Epithelial cell of esophagus (primary cell): ENCODE measurements at regions not wholly inside any gene's neighbourhood (a gene's known extent, or its start where the extent isn't known, plus 50 kb on each side); places are given as distances from the start of the nearest gene placed in this dataset.
A peak's percentile ranks its signal among the peaks of the same experiment; 100 is the strongest.

Experiments used
- DNase-seq: peaks from one replicate; pipeline ENCODE4 v3.0.0; 2010; ENCODE audit warnings: low read depth
- H3K4me3 ChIP-seq: 2 replicates; pipeline ENCODE4 v1.5.1; 2011; ENCODE audit warnings: mild to moderate bottlenecking, low read length, control low read depth
- TF ChIP-seq, protein P1 (sequence below): IDR thresholded peaks from 2 replicates; pipeline ENCODE4 v1.5.1; 2011; ENCODE audit warnings: low read depth, mild to moderate bottlenecking, low read length, control low read depth, inconsistent platforms; ENCODE audit not compliant: insufficient read depth; ENCODE audit errors: missing control alignments

DNA sequence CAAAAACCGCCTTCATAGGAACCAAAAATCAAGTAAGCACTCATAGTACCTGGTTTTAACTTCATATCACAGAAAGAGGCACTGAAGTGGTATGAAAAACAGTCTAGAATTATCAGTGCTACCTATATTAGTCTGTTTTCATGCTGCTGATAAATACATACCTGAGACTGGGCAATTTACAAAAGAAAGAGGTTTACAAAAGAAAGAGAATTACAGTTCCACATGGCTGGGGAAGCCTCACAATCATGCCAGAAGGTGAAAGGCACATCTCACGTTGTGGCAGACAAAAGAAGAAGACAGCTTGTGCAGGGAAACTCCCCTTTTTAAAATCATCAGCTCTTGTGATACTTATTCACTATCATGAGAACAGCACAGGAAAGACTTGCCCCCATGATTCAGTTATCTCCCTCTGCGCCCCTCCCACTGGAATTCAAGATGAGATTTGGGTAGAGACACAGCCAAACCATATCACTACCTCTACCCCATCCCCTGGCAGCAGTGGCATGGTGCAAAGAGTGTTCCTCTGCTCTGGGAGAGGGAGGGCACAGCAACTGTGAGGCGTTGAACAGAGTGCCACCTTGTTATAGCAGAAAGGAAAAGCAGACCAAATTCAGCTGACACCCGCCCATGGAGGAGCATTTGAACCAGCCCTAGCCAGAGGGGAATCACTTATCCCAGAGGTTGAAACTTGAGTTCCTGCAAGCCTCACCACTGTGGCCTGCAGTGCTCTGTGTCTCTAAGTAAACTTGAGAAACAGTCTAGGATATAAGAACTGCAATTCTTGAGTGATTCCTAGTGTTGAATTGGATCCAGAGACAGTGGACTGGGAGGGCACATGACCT lies 61.9 kb upstream of the PTPRZ1 start:
- H3K4me3 ChIP-seq = no peak overlapping the region
- DNase-seq = no peak
- TF ChIP-seq, protein P1, sequence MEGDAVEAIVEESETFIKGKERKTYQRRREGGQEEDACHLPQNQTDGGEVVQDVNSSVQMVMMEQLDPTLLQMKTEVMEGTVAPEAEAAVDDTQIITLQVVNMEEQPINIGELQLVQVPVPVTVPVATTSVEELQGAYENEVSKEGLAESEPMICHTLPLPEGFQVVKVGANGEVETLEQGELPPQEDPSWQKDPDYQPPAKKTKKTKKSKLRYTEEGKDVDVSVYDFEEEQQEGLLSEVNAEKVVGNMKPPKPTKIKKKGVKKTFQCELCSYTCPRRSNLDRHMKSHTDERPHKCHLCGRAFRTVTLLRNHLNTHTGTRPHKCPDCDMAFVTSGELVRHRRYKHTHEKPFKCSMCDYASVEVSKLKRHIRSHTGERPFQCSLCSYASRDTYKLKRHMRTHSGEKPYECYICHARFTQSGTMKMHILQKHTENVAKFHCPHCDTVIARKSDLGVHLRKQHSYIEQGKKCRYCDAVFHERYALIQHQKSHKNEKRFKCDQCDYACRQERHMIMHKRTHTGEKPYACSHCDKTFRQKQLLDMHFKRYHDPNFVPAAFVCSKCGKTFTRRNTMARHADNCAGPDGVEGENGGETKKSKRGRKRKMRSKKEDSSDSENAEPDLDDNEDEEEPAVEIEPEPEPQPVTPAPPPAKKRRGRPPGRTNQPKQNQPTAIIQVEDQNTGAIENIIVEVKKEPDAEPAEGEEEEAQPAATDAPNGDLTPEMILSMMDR = no peak

DNA sequence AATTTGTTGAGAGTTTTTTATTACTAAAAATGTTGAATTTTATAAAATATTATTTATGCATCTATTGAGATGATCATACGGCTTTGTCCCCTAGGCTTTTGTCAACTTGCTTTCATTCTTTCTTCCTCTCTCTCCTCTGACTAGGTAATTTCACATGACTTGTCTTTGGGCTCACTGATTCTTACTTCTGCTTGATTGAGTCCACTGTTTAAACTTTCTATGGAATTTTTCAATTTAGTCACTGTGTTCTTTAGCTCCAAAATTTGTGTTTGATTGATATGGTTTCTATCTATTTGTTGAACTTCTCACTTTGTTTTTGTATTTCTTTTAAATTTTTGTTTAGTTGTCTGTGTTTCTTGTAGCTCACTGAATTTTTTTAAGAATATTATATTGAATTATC lies 65.9 kb upstream of the PTPRZ1 start:
- H3K4me3 ChIP-seq = no peak overlapping the region
- TF ChIP-seq, protein P1 = no peak
- DNase-seq = no peak

DNA sequence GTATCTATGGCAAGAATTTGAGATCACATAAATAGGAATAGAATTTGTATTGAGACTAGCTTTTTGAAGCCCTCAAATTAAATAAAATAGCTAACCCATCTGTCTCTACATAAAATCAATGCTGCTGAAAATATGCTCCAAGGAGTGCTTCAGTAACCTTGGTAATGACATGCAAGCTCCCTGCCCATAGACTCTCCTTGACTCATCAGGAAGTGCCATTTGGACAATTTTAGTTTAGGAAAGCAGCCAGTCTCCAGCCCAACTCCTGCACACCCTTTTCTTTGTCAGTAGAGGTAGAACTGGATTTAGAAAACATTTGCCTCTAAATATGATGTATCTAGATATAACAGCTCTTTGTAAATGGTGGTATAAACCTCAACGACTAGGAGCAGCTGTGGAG lies 69.9 kb upstream of the PTPRZ1 start:
- peak; percentile 54 for DNase-seq
- H3K4me3 ChIP-seq = no peak overlapping the region
- TF ChIP-seq, protein P1 = no peak

DNA sequence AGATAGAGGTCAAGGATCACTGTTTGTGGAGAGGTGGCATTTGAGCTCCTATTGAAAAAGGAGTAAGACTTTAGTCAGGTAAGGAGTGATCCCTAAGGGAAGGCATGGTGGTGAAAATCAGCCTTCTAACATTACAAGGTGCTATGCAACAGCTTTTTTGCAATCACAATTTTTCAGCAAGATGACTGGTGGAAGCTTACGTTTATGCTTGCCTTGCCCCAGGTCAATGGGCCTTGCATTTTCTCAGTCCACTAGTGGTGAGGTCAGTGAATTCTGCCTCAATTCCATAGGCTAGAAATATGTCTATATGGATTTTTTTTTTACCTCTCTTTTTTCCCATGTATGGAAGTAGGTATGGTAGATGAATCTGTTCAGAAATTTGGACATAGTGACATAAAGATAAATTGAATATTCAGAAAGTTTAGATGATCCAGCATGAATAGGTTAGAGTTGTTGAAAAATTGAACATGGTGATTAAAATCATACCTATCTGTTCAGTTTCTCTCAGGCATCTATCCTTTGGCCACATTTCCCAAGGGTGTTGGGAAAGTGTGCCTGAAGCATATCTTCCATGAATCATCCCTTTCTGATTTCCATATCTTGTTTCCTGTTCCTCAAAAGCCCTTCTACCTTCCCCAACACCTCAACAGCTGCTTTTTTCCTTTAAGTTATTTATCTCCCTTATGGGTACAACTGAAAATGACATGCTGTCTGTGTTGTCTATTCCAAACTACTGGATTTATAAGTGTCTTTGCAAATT lies 71.9 kb upstream of the PTPRZ1 start:
- TF ChIP-seq, protein P1 = no peak

DNA sequence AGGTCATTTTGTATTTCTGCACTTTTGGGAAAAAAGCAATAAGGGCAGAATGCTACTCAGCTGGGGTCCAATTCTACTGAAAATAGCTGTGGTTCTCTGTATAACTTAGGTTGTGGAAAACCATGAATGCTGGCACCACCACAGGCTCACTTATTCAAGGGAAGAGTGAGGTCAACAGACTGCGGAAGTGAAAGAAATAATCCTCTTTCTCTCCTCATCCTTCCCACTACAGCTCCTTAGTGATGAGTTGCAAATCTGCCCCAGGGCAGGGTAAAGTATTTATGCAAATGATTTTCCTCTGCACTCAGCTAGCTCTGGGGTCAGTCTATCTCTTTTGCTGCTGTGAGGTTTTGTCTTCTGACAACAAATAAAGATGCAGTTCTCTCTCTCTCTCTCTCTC lies 74.1 kb upstream of the PTPRZ1 start:
- H3K4me3 ChIP-seq = no peak overlapping the region
- TF ChIP-seq, protein P1 = no peak
- DNase-seq = peak; percentile 77

More for the DNA sequence above, 71.9 kb upstream of the PTPRZ1 start:
- peak; percentile 77 for DNase-seq
- no peak overlapping the region for H3K4me3 ChIP-seq

DNA sequence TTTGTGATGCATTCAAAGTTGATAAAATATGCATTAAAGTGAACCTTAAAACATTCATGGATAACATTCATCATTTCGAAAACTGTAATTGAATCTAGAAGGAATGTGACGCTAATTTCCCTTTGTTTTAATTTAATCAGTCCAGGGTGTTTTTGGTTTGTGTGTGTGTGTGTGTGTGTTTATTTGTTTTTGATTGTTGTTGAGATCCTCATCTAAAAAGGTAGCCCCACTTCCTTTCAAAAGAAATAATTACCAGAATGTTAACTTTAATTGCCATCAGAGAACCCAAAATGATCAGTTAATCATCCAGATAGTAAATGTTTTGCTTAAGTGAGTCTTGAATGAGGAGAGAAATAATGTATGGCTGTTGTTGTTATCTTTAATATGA lies 74.5 kb upstream of the PTPRZ1 start:
- no peak for DNase-seq
- TF ChIP-seq, protein P1 = no peak
- H3K4me3 ChIP-seq = no peak overlapping the region
